Thyroid gland (tissue), 4 donors: ENCODE measurements at regions not wholly inside any gene's neighbourhood (a gene's known extent, or its start where the extent isn't known, plus 50 kb on each side); places are given as distances from the start of the nearest gene placed in this dataset.

ENCODE experiments used
- DNase-seq, 2 donors: peaks; one replicate each; pipeline ENCODE4 v3.0.0-alpha.2; 2019
- H3K27ac ChIP-seq, 3 donors: fragments of 200-600 bp; sonication (generic); 1 replicate in 2 of 3; 2 replicates in 1 of 3; pipeline ENCODE4 v1.5.1; 2016 to 2019; ENCODE audit warnings: mild to moderate bottlenecking in 1 of 3, moderate library complexity in 1 of 3
- H3K27me3 ChIP-seq: fragments of 200-600 bp; sonication (generic); one replicate; pipeline ENCODE4 v1.5.1; 2019
- H3K36me3 ChIP-seq, 2 donors: fragments of 200-600 bp; sonication (generic); one replicate each; pipeline ENCODE4 v1.5.1; 2016 to 2019
- H3K4me1 ChIP-seq, 2 donors: fragments of 200-600 bp; sonication (generic); one replicate each; pipeline ENCODE4 v1.5.1; 2017 to 2019
- H3K4me3 ChIP-seq, 3 donors: fragments of 200-600 bp; sonication (generic); replicated peaks in 1 of 3; 1 replicate in 2 of 3; 2 replicates in 1 of 3; pipeline ENCODE4 v1.5.1; 2016; ENCODE audit warnings: mild to moderate bottlenecking in 1 of 3
- H3K9me3 ChIP-seq: fragments of 200-600 bp; sonication (generic); one replicate; pipeline ENCODE4 v1.5.1; 2017
- POLR2A ChIP-seq, 2 donors: fragments of 450-650 bp; IDR thresholded peaks; one replicate each; pipeline ENCODE4 v1.6.1; 2017; ENCODE audit warnings: antibody characterized with exemption in 2 of 2, mild to moderate bottlenecking in 2 of 2, moderate library complexity in 1 of 2
- WGBS, 2 donors: methylation state at CpG; one replicate each; pipeline ENCODE4 v1.1.5; 2017; 5-methylcytosine and 5-hydroxymethylcytosine counted together
- intact Hi-C: fragments of 100-400 bp; cut with DNase I; formaldehyde crosslinking; loops from one replicate; pipeline ENCODE4 v1.15.1; 2023
- TF ChIP-seq, protein P1 (sequence below), 6 experiments: fragments of 200-600 bp in 3 of 6; fragments of 450-650 bp in 3 of 6; sonication (generic) in 3 of 6; IDR thresholded peaks; one replicate each; pipeline ENCODE4 v1.5.1; 2016 to 2019; ENCODE audit warnings: antibody characterized with exemption in 6 of 6, mild to moderate bottlenecking in 2 of 6, inconsistent platforms in 1 of 6, moderate library complexity in 1 of 6

DNA sequence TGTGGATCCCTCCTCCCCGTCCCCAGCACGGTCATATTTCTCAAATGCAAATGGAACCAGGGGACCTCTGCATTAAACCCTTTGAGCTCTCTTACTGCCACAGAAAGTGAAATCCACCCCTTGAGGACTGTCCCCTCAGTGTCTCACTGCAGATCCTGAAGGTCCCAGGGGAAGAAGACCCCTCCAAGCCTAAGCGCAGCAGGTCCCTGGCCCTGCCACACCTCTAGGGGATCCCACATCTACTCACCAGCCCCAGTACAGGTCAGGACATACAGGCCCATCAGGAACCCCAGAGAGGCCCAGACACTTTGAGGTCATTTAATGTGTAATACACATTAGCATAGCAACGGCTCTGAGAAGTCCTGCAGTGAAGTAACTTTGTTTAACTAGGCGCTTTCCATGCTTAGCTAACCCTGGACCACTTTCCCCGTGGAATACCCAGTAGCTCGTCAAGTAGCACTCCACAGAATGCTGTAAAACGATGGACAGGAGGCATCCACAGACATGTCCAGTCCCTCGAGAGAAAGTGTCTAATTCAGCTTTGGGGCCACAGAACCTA is 54.7 kb upstream of the ALDH1B1 start:
- DNase-seq: no peak
- intact Hi-C loops: no loop called here
- Histone ChIP-seq H3K36me3 (no peaks in the 10 kb centered on the region), H3K27ac (no peak overlapping the region), H3K4me3 (no peak overlapping the region), H3K27me3 (no peaks in the 10 kb centered on the region), H3K4me1 (no peaks in the 10 kb centered on the region), H3K9me3 (no peaks in the 10 kb centered on the region)
- WGBS, 2 donors: 61 to 66% methylated on average over 8 to 9 of the region's 9 CpGs
- TF ChIP-seq POLR2A (IDR thresholded peaks at IDR 0.05): no peak
- TF ChIP-seq, protein P1, sequence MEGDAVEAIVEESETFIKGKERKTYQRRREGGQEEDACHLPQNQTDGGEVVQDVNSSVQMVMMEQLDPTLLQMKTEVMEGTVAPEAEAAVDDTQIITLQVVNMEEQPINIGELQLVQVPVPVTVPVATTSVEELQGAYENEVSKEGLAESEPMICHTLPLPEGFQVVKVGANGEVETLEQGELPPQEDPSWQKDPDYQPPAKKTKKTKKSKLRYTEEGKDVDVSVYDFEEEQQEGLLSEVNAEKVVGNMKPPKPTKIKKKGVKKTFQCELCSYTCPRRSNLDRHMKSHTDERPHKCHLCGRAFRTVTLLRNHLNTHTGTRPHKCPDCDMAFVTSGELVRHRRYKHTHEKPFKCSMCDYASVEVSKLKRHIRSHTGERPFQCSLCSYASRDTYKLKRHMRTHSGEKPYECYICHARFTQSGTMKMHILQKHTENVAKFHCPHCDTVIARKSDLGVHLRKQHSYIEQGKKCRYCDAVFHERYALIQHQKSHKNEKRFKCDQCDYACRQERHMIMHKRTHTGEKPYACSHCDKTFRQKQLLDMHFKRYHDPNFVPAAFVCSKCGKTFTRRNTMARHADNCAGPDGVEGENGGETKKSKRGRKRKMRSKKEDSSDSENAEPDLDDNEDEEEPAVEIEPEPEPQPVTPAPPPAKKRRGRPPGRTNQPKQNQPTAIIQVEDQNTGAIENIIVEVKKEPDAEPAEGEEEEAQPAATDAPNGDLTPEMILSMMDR (IDR thresholded peaks at IDR 0.05): no peak

GRCh38 chr9:38337181-38337580 is 55.3 kb upstream of the ALDH1B1 start:
- no peaks in the 10 kb centered on the region for H3K4me1 ChIP-seq
- no peaks in the 10 kb centered on the region for H3K36me3 ChIP-seq
- no peak overlapping the region for H3K27ac ChIP-seq
- H3K27me3 ChIP-seq: no peaks in the 10 kb centered on the region
- WGBS, 2 donors: 73 to 86% methylated on average over 7 of the region's 7 CpGs
- no peaks in the 10 kb centered on the region for H3K9me3 ChIP-seq
- H3K4me3 ChIP-seq: no peak overlapping the region
- TF ChIP-seq, protein P1 (IDR thresholded peaks at IDR 0.05): no peak
- TF ChIP-seq POLR2A (IDR thresholded peaks at IDR 0.05): no peak
- intact Hi-C loops: no loop called here
- no peak for DNase-seq

DNA sequence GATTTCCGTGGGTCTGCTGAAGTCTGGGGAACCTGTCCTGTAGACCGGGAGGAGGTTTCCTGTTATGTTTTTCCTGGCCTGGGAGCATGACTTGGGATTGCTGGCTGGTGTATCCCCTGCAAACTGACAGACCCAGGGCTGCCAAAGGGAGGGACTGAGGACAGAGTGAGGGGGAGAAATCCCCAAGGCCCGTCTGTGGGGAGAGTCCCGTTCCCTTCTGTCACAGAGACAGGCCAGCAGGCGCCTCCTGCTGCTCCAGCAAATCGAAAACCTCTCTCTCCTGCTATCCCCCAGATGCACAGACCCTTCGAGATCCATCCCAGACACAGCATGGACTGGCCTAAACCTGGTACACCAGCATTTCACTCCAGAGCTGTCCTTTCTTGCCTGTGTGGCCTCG is 56.2 kb upstream of the ALDH1B1 start:
- no peak for TF ChIP-seq POLR2A (IDR thresholded peaks at IDR 0.05)
- TF ChIP-seq, protein P1 (IDR thresholded peaks at IDR 0.05): no peak
- no peaks in the 10 kb centered on the region for H3K9me3 ChIP-seq
- H3K36me3 ChIP-seq: no peaks in the 10 kb centered on the region
- WGBS, 2 donors: 69 to 79% methylated on average over 4 to 8 of the region's 8 CpGs
- intact Hi-C loops: no loop called here
- no peak overlapping the region for H3K27ac ChIP-seq
- no peak for DNase-seq
- no peaks in the 10 kb centered on the region for H3K27me3 ChIP-seq
- no peaks in the 10 kb centered on the region for H3K4me1 ChIP-seq
- H3K4me3 ChIP-seq: no peak overlapping the region

- intact Hi-C loops: no loop called here
- no peaks in the 10 kb centered on the region for H3K9me3 ChIP-seq
- DNase-seq: no peak
- no peak overlapping the region for H3K27ac ChIP-seq
- H3K36me3 ChIP-seq: no peaks in the 10 kb centered on the region
- 88 to 95% methylated on average over 1 of the region's 1 CpG for WGBS, 2 donors
- no peaks in the 10 kb centered on the region for H3K4me1 ChIP-seq
- TF ChIP-seq, protein P1 (IDR thresholded peaks at IDR 0.05): no peak
- no peak for TF ChIP-seq POLR2A (IDR thresholded peaks at IDR 0.05)
- H3K4me3 ChIP-seq: no peak overlapping the region
- H3K27me3 ChIP-seq: no peaks in the 10 kb centered on the region
These were observed 56.8 kb upstream of the ALDH1B1 start for GRCh38 chr9:38335686-38336085.

GRCh38 chr9:38334234-38334633 is 58.3 kb upstream of the ALDH1B1 start:
- intact Hi-C loops: no loop called here
- no peaks in the 10 kb centered on the region for H3K4me1 ChIP-seq
- WGBS, 2 donors: 53 to 58% methylated on average over 3 of the region's 3 CpGs
- no peak for DNase-seq
- TF ChIP-seq, protein P1 (IDR thresholded peaks at IDR 0.05): peak in 5 of 6 experiments; percentile 14 to 45 (median 23)
- no peak for TF ChIP-seq POLR2A (IDR thresholded peaks at IDR 0.05)
- H3K27me3 ChIP-seq: no peaks in the 10 kb centered on the region
- H3K27ac ChIP-seq: no peak overlapping the region
- H3K9me3 ChIP-seq: no peaks in the 10 kb centered on the region
- no peak overlapping the region for H3K4me3 ChIP-seq
- no peaks in the 10 kb centered on the region for H3K36me3 ChIP-seq
